Left ventricle myocardium inferior (tissue), 1 donor: ENCODE measurements at regions not wholly inside any gene's neighbourhood (a gene's known extent, or its start where the extent isn't known, plus 50 kb on each side); places are given as distances from the start of the nearest gene placed in this dataset.

Experiments
- DNase-seq: peaks from one replicate; pipeline ENCODE4 v3.0.0-alpha.2; 2020
- H3K27ac ChIP-seq: fragments of 200-600 bp; replicated peaks from 2 replicates; pipeline ENCODE4 v1.8.0; 2021
- H3K27me3 ChIP-seq: fragments of 200-600 bp; 2 replicates; pipeline ENCODE4 v1.8.0; 2021; ENCODE audit warnings: low read depth
- H3K36me3 ChIP-seq: fragments of 200-600 bp; 2 replicates; pipeline ENCODE4 v1.8.0; 2021
- H3K4me1 ChIP-seq: fragments of 200-600 bp; 2 replicates; pipeline ENCODE4 v1.8.0; 2021
- H3K4me3 ChIP-seq: fragments of 200-600 bp; 2 replicates; pipeline ENCODE4 v1.8.0; 2021; ENCODE audit warnings: mild to moderate bottlenecking, moderate library complexity
- H3K9me3 ChIP-seq: fragments of 200-600 bp; replicated peaks from 2 replicates; pipeline ENCODE4 v1.8.0; 2021
- CTCF ChIP-seq: fragments of 200-600 bp; IDR thresholded peaks from 2 replicates; pipeline ENCODE4 v1.8.0; 2021; ENCODE audit warnings: antibody characterized with exemption, mild to moderate bottlenecking, borderline replicate concordance
- intact Hi-C: fragments of 100-400 bp; cut with micrococcal nuclease; formaldehyde crosslinking; loops from one replicate; pipeline ENCODE4 v1.11.0; 2022
- donor health status: DM: no; HTN: yes; CAD: no; lungs with severe emphysema.

DNA sequence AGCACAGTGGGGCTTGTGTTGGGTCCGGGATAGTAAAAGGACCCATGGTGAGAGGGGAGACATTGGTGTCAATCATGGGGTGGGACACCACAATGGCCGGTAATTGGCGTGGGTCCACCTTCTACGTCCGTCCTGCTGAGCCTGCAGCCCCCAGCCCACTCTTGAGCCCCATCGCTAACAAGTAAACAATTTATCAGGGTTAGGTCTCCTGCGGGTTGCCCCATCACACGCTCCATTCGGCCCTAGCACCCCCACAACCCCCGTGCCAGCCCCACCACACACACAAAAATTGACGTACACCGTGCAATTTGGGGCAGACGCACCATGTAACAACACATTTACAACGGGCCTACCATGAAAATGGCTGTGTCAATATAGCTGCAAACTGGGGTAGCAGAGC is 86.5 kb upstream of the HTATIP2 start:
- Histone ChIP-seq H3K4me3 (no peak overlapping the region), H3K36me3 (no peaks in the 10 kb centered on the region), H3K4me1 (no peaks in the 10 kb centered on the region), H3K9me3 (no peaks in the 10 kb centered on the region), H3K27ac (no peak overlapping the region), H3K27me3 (peaks cover 22% of the 10 kb centered on the region)
- intact Hi-C loops = no loop called here
- no peak for DNase-seq
- no peak for TF ChIP-seq CTCF

DNA sequence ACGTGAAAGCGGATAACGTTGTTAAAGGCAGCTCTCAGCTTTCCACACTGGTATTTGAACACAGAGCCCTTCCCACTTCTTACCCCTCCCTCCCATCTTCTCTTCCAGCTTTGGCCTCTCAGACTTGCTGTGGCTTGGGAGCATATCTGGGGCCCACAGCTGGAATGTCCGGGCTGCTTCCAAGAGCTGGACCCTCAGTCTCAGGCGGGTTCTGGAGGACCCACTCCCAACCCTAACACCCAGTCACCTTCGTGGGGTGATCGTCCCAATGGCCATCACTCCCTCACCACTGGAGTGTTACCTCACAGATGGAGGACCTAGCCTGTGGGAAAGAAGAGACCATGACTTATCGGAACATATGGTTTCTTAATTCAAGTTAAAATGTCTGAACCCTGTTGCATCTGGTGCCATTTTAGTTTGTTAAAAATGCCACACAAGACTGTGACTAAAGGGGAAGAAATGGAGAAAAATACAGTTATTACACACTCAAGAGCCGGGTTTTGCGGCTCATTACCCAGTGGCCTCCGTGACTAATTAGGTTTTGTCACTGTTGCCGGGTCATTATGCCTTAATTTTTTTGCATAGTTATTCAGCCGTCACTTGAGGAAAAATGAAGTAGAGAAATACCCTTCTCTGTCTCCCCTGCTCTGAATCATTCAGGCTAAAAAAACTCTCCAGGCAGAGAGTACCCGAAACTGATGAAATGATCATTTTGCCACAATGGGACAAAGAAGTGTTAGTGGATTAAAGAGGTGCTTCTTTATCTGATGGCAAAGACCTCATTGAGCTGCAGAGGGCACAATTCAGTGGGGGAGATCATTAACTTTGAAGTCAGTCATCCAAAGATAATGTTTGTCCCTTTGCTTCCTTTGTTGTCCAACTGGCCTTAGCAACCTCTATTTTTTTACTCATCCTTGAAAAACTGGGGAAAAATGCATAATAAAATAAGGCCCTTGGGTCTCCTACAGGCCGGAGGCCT is 87.2 kb upstream of the HTATIP2 start:
- Histone ChIP-seq H3K27me3 (peaks cover 24% of the 10 kb centered on the region), H3K9me3 (no peaks in the 10 kb centered on the region), H3K4me1 (no peaks in the 10 kb centered on the region), H3K4me3 (no peak overlapping the region), H3K27ac (no peak overlapping the region), H3K36me3 (no peaks in the 10 kb centered on the region)
- no peak for TF ChIP-seq CTCF
- no peak for DNase-seq
- intact Hi-C loops = no loop called here

DNA sequence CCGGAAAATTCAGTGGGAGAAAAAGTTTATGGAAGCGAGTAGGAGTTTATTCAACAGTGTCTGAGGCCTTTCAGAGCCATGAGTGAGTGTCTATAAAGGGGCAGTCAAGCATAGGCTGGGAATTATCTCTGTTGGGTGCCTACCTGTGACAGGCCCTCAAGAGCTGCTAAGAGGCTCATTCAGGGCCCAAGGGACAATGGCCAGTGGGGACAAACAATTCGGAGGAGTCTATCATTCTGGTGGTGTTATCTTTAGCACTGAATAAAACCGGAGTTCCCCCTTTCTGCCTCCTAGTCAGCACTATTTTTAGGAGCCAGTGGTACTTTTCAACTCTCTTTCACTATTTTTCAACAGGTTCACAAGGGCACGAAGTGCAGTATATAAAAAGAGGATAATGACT is 89.5 kb upstream of the HTATIP2 start:
- Histone ChIP-seq H3K4me3 (no peak overlapping the region), H3K27ac (no peak overlapping the region), H3K36me3 (no peaks in the 10 kb centered on the region), H3K27me3 (peaks cover 30% of the 10 kb centered on the region), H3K4me1 (no peaks in the 10 kb centered on the region), H3K9me3 (no peaks in the 10 kb centered on the region)
- DNase-seq = no peak
- TF ChIP-seq CTCF = no peak
- intact Hi-C loops = no loop called here

DNA sequence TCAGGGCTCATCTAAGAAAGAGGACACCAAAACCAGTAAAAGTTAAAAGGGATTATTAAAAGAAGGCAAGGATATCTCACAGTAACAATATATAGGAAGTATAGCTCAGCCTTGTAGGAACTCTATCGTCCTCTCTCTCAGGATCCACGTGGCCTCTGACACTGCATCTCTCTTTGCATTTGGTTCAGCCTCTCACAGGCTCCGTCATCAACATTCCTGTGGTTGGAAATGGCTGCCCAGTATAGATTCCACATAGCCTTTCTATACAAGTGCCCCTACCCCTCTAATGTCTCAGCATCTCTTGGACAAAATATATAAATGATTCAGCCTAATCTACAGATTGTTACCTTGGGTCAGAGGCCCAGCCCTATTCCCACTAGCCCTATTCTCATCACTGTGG is 101.3 kb upstream of the DBX1 start:
- H3K36me3 ChIP-seq = no peaks in the 10 kb centered on the region
- no peak overlapping the region for H3K27ac ChIP-seq
- H3K4me1 ChIP-seq = no peaks in the 10 kb centered on the region
- H3K27me3 ChIP-seq = peaks cover 46% of the 10 kb centered on the region
- DNase-seq = no peak
- no peak overlapping the region for H3K4me3 ChIP-seq
- TF ChIP-seq CTCF = no peak
- H3K9me3 ChIP-seq = no peaks in the 10 kb centered on the region
- intact Hi-C loops = no loop called here

DNA sequence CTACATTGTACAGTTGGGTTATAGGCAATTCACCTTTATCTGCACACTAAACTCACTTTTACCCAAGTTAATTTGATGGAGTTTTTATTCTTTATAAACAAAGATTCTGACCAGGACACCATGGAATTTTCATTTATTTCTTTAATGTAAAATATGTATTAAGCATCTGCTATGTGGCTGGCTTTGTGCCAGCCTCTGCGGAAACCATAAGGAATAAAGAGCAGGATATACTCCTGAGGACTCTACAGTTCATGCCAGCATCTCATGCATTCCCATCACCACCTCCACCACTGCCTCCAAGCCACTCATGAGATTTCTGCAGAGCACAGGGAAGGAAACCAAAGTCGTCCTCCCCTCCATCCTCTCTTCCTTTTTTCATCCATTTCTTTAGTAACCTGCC is 100.0 kb upstream of the DBX1 start:
- no peak overlapping the region for H3K4me3 ChIP-seq
- H3K36me3 ChIP-seq = no peaks in the 10 kb centered on the region
- H3K4me1 ChIP-seq = no peaks in the 10 kb centered on the region
- peaks cover 46% of the 10 kb centered on the region for H3K27me3 ChIP-seq
- no peaks in the 10 kb centered on the region for H3K9me3 ChIP-seq
- no peak overlapping the region for H3K27ac ChIP-seq
- DNase-seq = no peak
- no peak for TF ChIP-seq CTCF
- intact Hi-C loops = no loop called here
